ENCODE measurements at regions not wholly inside any gene's neighbourhood (a gene's known extent, or its start where the extent isn't known, plus 50 kb on each side); places are given as distances from the start of the nearest gene placed in this dataset.
A peak's percentile ranks its signal among the peaks of the same experiment; 100 is the strongest.

- FAIRE-seq (no peak), DNase-seq (ENCODE audit: insufficient read length, low spot score) (no peak)
These were observed 153.3 kb downstream of the METTL4 start for GRCh38 chr18:2417861-2418610.

GRCh38 chr18:2420367-2420766 is 150.9 kb downstream of the METTL4 start:
- FAIRE-seq (no peak), DNase-seq (ENCODE audit: insufficient read length, low spot score) (no peak)

GRCh38 chr18:2423761-2424160 is 147.5 kb downstream of the METTL4 start:
- DNase-seq (ENCODE audit: insufficient read length, low spot score) (no peak), FAIRE-seq (no peak)

- FAIRE-seq (no peak), DNase-seq (ENCODE audit: insufficient read length, low spot score) (no peak)
These were observed 146.9 kb downstream of the METTL4 start for GRCh38 chr18:2424420-2424819.

- DNase-seq (ENCODE audit: insufficient read length, low spot score), result no peak
- no peak for FAIRE-seq
These were observed 145.6 kb downstream of the METTL4 start for GRCh38 chr18:2425426-2426317.

GRCh38 chr18:2430191-2430590 is 141.1 kb downstream of the METTL4 start:
- no peak for FAIRE-seq
- no peak for DNase-seq (ENCODE audit: insufficient read length, low spot score)

- no peak for DNase-seq (ENCODE audit: insufficient read length, low spot score)
- no peak for FAIRE-seq
These were observed 139.5 kb downstream of the METTL4 start for GRCh38 chr18:2431806-2432205.

- FAIRE-seq, result no peak
- no peak for DNase-seq (ENCODE audit: insufficient read length, low spot score)
These were observed 137.9 kb downstream of the METTL4 start for GRCh38 chr18:2433366-2433765.

- DNase-seq (ENCODE audit: insufficient read length, low spot score) (no peak), FAIRE-seq (no peak)
These were observed 129.8 kb downstream of the METTL4 start for GRCh38 chr18:2441544-2441943.

GRCh38 chr18:2442006-2442405 is 129.3 kb downstream of the METTL4 start:
- FAIRE-seq (no peak), DNase-seq (ENCODE audit: insufficient read length, low spot score) (no peak)

GRCh38 chr18:2442726-2443275 is 128.5 kb downstream of the METTL4 start:
- no peak for DNase-seq (ENCODE audit: insufficient read length, low spot score)
- FAIRE-seq, result no peak

GRCh38 chr18:2444201-2444875 is 127.0 kb downstream of the METTL4 start:
- FAIRE-seq, result no peak

GRCh38 chr18:2448565-2449151 is 122.6 kb downstream of the METTL4 start:
- no peak for DNase-seq (ENCODE audit: insufficient read length, low spot score)
- no peak for FAIRE-seq

More at GRCh38 chr18:2444201-2444875, 127.0 kb downstream of the METTL4 start:
- DNase-seq (ENCODE audit: insufficient read length, low spot score), result no peak

GRCh38 chr18:2451556-2451955 is 119.7 kb downstream of the METTL4 start:
- no peak for DNase-seq (ENCODE audit: insufficient read length, low spot score)
- FAIRE-seq, result no peak

GRCh38 chr18:2459886-2460285 is 111.4 kb downstream of the METTL4 start:
- no peak for DNase-seq (ENCODE audit: insufficient read length, low spot score)
- FAIRE-seq, result no peak

GRCh38 chr18:2466978-2467377 is 104.3 kb downstream of the METTL4 start:
- DNase-seq (ENCODE audit: insufficient read length, low spot score) (no peak), FAIRE-seq (no peak)

GRCh38 chr18:2468051-2468450 is 103.3 kb downstream of the METTL4 start:
- FAIRE-seq, result no peak
- DNase-seq (ENCODE audit: insufficient read length, low spot score), result no peak

- DNase-seq (ENCODE audit: insufficient read length, low spot score) (no peak), FAIRE-seq (peak; percentile 11)
These were observed 99.8 kb downstream of the METTL4 start for GRCh38 chr18:2471523-2471922.

GRCh38 chr18:2478662-2479061 is 92.6 kb downstream of the METTL4 start:
- no peak for DNase-seq (ENCODE audit: insufficient read length, low spot score)
- no peak for FAIRE-seq

GRCh38 chr18:2480536-2480935 is 90.8 kb downstream of the METTL4 start:
- no peak for DNase-seq (ENCODE audit: insufficient read length, low spot score)
- FAIRE-seq, result no peak
